ENCODE measurements at regions not wholly inside any gene's neighbourhood (a gene's known extent, or its start where the extent isn't known, plus 50 kb on each side); places are given as distances from the start of the nearest gene placed in this dataset.

DNA sequence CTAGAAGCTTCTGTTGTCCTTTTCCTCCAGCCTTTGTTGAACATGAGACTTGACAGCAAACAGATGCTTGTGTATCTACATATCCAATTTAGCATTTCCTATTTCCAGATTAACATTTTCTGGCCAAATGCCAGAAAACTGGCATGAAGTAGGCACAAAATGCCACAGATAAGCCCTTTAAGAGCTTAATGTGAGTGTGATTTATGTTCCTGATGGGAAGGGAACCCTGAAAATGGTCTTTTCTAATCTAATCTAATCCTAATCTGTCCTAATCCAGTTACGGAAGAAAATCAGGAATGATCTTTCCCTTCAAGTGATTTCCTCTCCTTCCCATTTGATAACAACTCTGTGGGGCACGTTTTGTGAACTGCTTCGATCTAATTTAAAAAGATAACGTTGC lies 133.0 kb upstream of the C1QTNF7 start:
- TF ChIP-seq, protein P1, sequence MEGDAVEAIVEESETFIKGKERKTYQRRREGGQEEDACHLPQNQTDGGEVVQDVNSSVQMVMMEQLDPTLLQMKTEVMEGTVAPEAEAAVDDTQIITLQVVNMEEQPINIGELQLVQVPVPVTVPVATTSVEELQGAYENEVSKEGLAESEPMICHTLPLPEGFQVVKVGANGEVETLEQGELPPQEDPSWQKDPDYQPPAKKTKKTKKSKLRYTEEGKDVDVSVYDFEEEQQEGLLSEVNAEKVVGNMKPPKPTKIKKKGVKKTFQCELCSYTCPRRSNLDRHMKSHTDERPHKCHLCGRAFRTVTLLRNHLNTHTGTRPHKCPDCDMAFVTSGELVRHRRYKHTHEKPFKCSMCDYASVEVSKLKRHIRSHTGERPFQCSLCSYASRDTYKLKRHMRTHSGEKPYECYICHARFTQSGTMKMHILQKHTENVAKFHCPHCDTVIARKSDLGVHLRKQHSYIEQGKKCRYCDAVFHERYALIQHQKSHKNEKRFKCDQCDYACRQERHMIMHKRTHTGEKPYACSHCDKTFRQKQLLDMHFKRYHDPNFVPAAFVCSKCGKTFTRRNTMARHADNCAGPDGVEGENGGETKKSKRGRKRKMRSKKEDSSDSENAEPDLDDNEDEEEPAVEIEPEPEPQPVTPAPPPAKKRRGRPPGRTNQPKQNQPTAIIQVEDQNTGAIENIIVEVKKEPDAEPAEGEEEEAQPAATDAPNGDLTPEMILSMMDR (IDR thresholded peaks at IDR 0.05), result no peak
- no peak for TF ChIP-seq ZFX (IDR thresholded peaks at IDR 0.05; ENCODE audit: borderline replicate concordance)

Data from 22Rv1 (cell line).